Endodermal cell (in vitro differentiated cells): ENCODE measurements at regions not wholly inside any gene's neighbourhood (a gene's known extent, or its start where the extent isn't known, plus 50 kb on each side); places are given as distances from the start of the nearest gene placed in this dataset.

Experiments
- DNase-seq: peaks from one replicate; pipeline ENCODE4 v3.0.0-alpha.2; 2017
- H3K27ac ChIP-seq: 2 replicates; pipeline ENCODE4 v1.5.1; 2013; ENCODE audit warnings: mild to moderate bottlenecking, low read depth, low read length, moderate library complexity
- H3K27me3 ChIP-seq: 2 replicates; pipeline ENCODE4 v1.6.1; 2013; ENCODE audit warnings: mild to moderate bottlenecking, low read length, moderate library complexity; ENCODE audit not compliant: insufficient read depth, control insufficient read depth, poor library complexity, severe bottlenecking
- H3K36me3 ChIP-seq: 2 replicates; pipeline ENCODE4 v1.7.0; 2013; ENCODE audit warnings: mild to moderate bottlenecking, low read length, moderate library complexity; ENCODE audit not compliant: control insufficient read depth, insufficient read depth
- H3K4me1 ChIP-seq: one replicate; pipeline ENCODE4 v1.7.0; 2013; ENCODE audit warnings: low read length; ENCODE audit not compliant: control insufficient read depth, insufficient read depth
- H3K4me3 ChIP-seq: 2 replicates; pipeline ENCODE4 v1.5.1; 2013; ENCODE audit warnings: mild to moderate bottlenecking, low read length, moderate library complexity
- H3K9ac ChIP-seq: 2 replicates; pipeline ENCODE4 v1.6.1; 2013; ENCODE audit warnings: mild to moderate bottlenecking, low read length, moderate library complexity; ENCODE audit not compliant: poor library complexity, severe bottlenecking; ENCODE audit errors: extremely low read depth
- H3K9me3 ChIP-seq: 2 replicates; pipeline ENCODE4 v1.6.1; 2013; ENCODE audit warnings: mild to moderate bottlenecking, low read length, moderate library complexity; ENCODE audit not compliant: control insufficient read depth
- H3K27ac Mint-ChIP-seq: 2 replicates; pipeline ENCODE4 v1.8.0; 2020; ENCODE audit warnings: mixed read lengths
- H3K27me3 Mint-ChIP-seq: 2 replicates; pipeline ENCODE4 v1.8.0; 2021; ENCODE audit warnings: mild to moderate bottlenecking, mixed read lengths; ENCODE audit not compliant: insufficient read depth
- H3K36me3 Mint-ChIP-seq: 2 replicates; pipeline ENCODE4 v1.8.0; 2020; ENCODE audit warnings: low read depth, mixed read lengths
- H3K4me1 Mint-ChIP-seq: 2 replicates; pipeline ENCODE4 v1.8.0; 2020; ENCODE audit warnings: mixed read lengths
- H3K4me3 Mint-ChIP-seq: 2 replicates; pipeline ENCODE4 v1.8.0; 2020; ENCODE audit warnings: mild to moderate bottlenecking, moderate library complexity, mixed read lengths
- H3K9me3 Mint-ChIP-seq: 2 replicates; pipeline ENCODE4 v1.8.0; 2020; ENCODE audit warnings: mild to moderate bottlenecking, mixed read lengths
- CTCF ChIP-seq: fragments of 200-600 bp; sonication (generic); conservative IDR thresholded peaks from 2 replicates; pipeline ENCODE4 v1.5.0; 2021; ENCODE audit warnings: antibody characterized with exemption, mild to moderate bottlenecking
- WGBS, 2 experiments: methylation state at CpG; one replicate each; pipeline versions ENCODE4 v1.1.5 to v1.1.7; 2013; ENCODE audit warnings: missing lambda C conversion rate in 2 of 2, mixed read lengths in 1 of 2; ENCODE audit not compliant: insufficient coverage in 1 of 2, insufficient read length in 1 of 2; 5-methylcytosine and 5-hydroxymethylcytosine counted together

DNA sequence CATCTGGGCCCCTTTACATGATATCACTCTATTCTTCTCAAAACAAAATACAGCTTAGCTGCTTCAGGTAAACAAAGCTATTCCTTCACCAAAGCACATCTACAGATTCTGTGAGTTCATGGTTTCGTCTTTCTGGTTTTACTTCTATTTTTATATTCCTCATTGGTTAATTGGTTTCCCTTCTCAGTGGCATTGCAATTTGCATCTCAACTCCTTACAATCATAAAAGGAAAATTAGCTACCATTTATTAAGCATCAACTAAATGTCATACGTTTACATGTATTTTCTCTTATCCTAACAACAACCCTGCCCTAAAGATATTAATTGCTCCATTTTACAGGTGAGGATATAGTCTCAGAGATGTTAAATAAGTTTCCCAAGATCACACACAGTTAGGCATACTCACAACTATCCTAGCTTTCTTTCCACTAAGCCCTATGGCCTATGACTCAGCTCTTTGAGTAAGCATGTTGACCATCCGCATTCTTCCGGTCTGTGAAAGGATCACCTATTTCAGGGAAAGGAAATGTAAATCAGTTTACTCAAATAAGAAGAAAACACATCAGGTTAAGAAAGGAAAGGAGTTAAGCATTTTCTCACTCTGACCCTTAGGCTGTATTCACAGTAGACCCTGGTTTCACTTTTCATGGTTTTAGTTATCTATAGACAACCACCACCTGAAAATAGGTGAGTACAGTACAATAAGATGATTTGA lies 146.1 kb downstream of the CAAP1 start:
- Histone ChIP-seq H3K27me3 (no peaks in the 10 kb centered on the region), H3K9ac (no peak overlapping the region), H3K36me3 (no peaks in the 10 kb centered on the region), H3K4me1 (no peaks in the 10 kb centered on the region), H3K27ac (no peak overlapping the region), H3K4me3 (no peak overlapping the region), H3K9me3 (no peaks in the 10 kb centered on the region)
- Mint-ChIP-seq H3K27me3 (no peaks in the 10 kb centered on the region), H3K4me3 (no peak overlapping the region), H3K36me3 (no peaks in the 10 kb centered on the region), H3K9me3 (no peaks in the 10 kb centered on the region), H3K27ac (peak overlapping the region; percentile 86), H3K4me1 (peaks cover 18% of the 10 kb centered on the region)
- WGBS, 2 experiments, result 69 to 82% methylated on average over 4 of the region's 4 CpGs
- DNase-seq, result peak; percentile 66
- no peak for TF ChIP-seq CTCF

GRCh38 chr9:26745111-26745510 lies 147.5 kb downstream of the CAAP1 start:
- peaks cover 18% of the 10 kb centered on the region for H3K4me1 Mint-ChIP-seq
- no peak overlapping the region for H3K9ac ChIP-seq
- no peak overlapping the region for H3K27ac Mint-ChIP-seq
- DNase-seq, result no peak
- no peaks in the 10 kb centered on the region for H3K27me3 Mint-ChIP-seq
- no peak overlapping the region for H3K4me3 ChIP-seq
- H3K4me1 ChIP-seq, result no peaks in the 10 kb centered on the region
- no peaks in the 10 kb centered on the region for H3K9me3 ChIP-seq
- no peaks in the 10 kb centered on the region for H3K9me3 Mint-ChIP-seq
- TF ChIP-seq CTCF, result no peak
- H3K4me3 Mint-ChIP-seq, result no peak overlapping the region
- H3K36me3 Mint-ChIP-seq, result no peaks in the 10 kb centered on the region
- no peaks in the 10 kb centered on the region for H3K27me3 ChIP-seq
- no peaks in the 10 kb centered on the region for H3K36me3 ChIP-seq
- WGBS, 2 experiments, result 88 to 97% methylated on average over 1 to 4 of the region's 4 CpGs
- no peak overlapping the region for H3K27ac ChIP-seq

DNA sequence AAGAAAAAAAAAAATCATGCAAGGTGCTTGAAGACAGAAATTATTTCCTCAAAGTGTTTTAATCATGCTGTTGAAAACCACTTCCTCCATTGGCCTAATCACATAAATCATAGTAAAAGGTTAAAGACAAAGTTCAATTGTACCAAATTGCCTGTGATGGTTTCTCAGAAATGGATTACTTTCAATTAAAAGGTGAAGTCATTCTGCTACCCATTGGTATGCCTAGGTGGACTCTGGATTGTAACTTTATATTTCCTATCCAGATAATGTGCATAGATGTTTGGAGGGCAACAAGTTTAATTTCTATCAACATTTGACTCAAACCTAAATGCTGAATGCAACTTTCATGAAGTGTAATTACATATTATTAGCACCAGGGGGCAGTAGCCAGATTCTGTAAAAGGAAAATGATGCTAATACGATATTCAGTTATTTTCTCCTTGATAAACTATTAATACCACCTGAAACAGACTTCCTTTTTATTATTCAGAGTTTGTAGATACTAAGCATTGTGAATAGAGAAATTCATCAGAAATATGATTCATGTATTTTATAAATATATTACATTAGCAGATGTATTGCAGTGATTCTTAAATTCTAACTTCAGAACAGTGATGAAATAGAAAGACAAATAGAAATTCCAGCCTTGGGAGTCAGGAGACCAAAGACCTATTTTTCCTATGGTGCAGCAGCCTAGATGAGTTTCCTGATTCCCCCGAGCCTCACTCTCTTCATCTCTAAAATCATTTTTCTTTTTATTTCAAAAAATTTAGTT lies 148.2 kb downstream of the CAAP1 start:
- no peak overlapping the region for H3K4me3 ChIP-seq
- TF ChIP-seq CTCF, result peak; percentile 90
- Mint-ChIP-seq H3K4me1 (peaks cover 18% of the 10 kb centered on the region), H3K4me3 (no peak overlapping the region), H3K27me3 (no peaks in the 10 kb centered on the region), H3K27ac (no peak overlapping the region), H3K36me3 (no peaks in the 10 kb centered on the region), H3K9me3 (peaks cover 7% of the 10 kb centered on the region)
- no CpG with 5 or more reads among the region's 2 CpGs for WGBS, 2 experiments
- H3K4me1 ChIP-seq, result no peaks in the 10 kb centered on the region
- H3K9ac ChIP-seq, result no peak overlapping the region
- H3K27me3 ChIP-seq, result no peaks in the 10 kb centered on the region
- H3K36me3 ChIP-seq, result no peaks in the 10 kb centered on the region
- H3K9me3 ChIP-seq, result peaks cover 5% of the 10 kb centered on the region
- DNase-seq, result no peak
- H3K27ac ChIP-seq, result no peak overlapping the region
